NCI-H226 (cell line): ENCODE measurements at regions not wholly inside any gene's neighbourhood (a gene's known extent, or its start where the extent isn't known, plus 50 kb on each side); places are given as distances from the start of the nearest gene placed in this dataset.

Experiments used
- DNase-seq: peaks from one replicate; pipeline ENCODE4 v3.0.0-alpha.2; 2015

DNA sequence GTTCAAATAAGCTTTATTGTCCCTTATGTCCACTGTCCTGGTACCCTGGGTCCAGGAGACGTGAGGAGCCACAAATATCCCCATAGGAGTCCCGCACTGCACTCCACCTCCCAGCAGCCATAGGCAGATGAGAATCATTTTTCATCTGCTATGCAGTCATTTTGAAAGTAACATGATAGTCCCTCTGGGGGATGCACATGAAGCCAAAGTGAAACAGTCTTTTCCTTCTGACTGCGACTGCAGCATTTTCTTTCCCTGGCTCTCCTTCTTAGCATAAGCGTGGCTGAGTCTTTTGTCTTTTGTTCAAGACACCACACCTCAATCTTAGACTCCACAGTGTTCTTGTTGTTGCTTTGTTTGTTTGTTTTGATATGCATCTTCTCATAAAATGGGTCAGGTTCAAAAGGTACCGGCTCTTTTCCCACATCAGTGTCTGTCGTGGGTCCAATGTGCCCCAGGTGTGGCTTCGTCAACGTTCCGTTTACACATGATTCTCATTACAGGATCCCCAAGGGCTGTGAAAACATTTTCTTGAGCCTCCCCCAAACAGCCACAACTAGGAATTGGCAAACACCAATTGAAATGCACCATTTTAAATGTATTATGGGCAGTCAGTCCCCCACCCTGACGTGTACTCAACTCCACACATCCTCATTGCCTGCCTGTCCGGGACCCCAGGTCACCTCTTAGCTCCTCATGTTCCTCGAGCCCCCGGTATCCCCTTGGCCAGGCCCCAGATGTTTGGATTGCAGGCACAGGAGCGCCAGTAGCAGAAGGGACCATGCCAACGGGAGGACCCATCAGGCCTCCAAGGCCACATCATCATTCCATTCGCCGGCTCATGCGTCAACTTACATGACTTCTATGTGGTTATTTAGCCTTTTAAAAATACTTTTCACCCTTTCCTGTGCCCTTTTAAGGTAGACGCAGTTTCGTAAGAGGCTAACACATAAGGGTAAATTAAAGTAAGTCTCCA lies 237.8 kb upstream of the DAPK1 start:
- no peak for DNase-seq

DNA sequence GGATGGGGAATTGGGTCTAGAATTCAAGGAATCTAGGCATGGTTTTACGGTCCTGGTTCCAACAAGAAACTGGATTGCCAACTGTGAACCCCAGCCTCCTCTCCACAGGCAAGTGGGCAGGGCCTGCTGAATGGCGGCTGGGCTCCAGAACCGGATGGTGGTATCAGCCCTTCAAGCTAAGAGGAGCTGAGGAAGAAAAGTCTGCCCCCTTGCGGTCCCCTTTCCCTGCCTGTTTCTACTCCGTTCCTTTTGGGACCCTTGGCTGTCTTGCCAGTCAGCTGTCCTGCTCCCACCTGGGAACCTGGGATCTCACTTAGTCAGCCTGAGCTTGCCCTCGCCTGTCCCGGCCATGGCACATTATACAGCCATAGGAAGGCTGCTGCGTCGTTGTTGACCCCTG lies 234.4 kb upstream of the DAPK1 start:
- DNase-seq, result no peak

DNA sequence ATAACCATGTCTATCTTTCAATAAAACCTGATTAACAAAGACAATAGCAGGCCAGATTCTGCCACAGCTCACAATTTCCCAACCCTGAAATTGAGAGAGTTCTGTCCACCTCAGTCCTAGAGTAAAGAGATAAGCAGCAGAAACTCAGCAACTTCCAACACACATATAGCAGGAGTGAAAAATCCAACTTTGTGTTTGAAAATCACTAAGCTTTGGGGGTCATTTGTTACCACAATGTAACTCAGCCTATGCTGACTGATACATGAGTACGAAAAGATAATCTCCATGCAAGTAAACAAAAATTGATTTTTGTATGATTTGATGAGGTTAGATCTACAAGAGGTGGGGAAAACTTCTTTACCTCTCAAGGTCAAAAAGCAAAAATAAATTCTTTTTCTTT lies 231.0 kb upstream of the DAPK1 start:
- DNase-seq, result no peak

DNA sequence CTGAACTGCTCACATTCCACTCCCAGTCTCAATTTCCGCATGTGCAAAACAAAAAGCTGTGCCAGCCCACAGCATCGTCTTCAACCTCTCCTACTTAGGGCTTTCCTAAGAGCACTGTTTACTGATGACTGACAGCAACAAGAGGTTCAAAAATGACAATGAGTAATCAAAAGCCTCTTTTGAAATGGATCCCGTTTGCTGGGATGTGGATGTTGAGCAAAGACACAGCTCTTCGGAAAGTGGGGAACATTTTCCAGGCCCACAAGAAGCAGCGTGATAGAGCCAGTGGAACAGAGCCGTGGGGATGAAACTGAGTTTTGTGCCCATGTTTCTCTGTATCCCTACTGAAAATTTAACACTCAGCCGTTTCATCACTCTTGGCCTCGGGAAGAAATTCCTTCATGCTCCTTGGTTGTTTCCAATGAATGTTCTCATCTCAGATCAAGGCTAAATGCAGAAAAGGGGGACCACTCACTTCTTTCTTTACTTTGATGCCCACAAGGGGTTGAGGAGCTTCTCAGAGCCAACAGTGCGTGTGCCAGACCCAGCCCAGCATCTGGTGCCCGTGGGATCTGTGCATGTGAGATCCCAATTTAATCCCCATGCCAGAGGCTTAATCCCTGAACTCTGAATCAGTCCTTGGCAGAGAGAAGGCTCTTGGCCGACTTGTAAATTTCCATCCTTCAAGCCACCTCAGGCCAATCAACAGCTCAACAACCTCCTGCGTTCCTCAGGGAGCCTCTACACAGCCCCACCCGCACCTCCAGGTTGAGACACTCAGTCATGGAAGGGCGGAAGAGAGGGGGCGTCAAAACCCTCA lies 230.2 kb upstream of the DAPK1 start:
- DNase-seq, result no peak

DNA sequence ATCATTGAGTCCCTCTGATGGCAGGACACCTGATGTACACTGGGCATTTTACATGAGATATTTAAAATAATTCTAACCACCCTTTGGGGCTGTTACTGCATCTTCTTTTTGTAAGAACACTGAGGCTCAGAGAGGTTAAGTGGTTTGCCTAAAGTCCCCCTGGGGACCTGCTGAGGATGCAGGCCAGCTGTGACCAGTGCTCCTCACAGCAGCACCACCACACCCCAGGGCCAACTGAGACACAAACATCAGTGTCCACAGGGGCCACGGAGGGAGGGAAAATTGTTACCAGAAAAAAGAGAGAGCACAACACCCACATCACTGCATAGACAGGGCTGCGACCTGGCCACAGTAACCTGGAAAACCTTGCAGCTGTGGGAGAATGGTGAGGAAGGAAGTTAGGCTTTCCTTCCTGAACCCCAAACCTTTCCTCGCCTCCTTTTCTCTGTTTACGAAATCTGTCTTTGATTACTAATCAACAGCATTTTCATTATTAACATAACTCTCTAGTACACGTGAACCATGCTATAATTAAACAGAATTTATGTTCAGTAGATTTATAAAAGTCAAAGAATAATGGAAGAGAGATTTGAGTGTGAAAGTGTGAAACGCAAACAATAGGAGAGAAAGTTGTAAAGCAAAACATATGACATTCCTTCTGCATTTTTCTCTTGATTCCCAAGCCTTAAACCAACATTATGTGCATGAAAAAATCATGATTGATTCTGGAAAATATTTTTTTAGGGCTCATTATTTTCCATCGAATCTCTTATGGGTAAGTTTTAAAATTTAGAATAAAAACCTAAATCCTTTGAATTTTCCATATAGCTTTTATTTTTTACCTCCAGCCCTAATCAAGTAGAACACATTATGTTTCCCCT lies 228.1 kb upstream of the DAPK1 start:
- no peak for DNase-seq

DNA sequence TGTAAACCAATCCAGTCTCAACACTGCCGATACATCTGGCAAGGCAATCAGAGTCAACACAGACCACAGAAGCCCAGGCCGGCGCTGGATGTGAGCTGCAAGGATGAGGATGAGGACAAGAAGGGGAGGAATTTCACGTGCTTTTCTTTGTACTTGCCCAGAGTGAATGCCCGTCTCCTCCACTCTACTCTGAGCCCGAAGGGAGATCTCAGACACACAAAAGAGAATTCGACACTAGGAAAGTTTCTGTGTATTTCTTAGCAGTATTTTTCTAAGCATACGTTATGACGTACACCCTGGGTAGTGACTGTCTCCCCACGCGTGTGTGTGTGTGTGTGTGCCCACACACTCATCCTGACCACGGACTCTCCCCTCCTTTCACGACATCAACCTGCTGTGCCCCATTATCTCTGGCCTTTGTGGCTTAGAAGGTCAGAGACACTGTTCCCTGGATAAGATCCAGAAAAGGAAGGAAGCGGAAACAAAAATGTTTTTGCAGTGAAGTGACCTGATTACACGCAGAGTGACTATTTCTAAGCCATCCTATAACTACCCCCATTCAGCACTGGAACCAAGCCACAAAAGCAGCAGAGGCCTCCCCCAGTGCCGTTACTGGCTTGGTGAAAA lies 227.3 kb upstream of the DAPK1 start:
- DNase-seq, result no peak

DNA sequence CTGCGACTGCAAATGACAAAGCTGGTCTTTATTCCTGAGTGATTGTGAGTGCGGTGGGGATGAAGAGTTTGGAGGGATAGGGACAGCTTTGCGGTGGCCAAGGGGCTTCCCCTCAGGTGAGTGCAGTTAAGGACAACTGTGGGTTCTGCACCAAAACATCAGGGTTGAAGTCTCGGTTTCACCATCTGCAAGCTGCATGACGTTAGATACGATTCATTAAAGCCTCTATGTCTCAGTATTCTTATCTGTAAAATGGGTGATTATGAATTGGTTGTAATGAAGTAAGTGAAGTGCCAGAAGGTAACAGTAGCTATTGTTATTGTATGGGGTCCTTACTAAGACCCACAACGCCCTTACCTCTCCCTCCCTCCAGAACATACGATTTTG lies 226.8 kb upstream of the DAPK1 start:
- DNase-seq, result no peak

DNA sequence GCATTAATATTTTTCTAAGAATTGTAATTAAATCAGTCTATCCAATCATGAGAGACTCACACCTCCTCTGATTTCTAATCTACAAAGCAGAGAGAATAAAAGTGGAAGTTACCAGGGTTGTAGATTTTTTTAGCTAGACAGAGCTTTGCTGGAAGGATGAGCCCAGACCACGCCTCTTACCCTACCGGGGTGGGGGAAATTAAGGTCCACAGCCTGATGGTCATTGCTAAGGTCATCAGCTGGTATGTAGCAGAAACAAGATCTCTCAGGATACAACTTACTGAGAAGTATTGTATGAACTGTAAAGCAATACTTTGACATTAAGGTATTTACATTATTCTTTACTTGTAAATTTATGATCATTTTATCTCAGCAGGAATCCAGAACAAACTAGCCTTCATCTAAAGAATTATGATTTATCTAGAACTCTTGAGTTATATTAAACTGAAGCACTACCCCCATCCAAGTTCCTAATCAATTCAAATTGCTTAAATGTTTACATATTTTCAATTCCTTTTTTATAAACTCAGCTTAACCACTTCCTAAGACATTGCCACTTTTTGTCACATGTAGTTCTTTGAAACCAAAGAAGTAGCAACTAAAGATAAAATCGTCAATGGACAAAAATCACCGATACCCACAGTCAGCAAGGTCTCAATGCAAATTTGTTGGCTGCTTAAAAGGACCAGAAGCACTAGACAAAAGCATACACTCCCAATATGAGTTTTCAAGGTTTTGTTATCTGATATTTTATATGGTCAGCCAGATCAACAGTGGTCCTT lies 225.8 kb upstream of the DAPK1 start:
- DNase-seq, result no peak

DNA sequence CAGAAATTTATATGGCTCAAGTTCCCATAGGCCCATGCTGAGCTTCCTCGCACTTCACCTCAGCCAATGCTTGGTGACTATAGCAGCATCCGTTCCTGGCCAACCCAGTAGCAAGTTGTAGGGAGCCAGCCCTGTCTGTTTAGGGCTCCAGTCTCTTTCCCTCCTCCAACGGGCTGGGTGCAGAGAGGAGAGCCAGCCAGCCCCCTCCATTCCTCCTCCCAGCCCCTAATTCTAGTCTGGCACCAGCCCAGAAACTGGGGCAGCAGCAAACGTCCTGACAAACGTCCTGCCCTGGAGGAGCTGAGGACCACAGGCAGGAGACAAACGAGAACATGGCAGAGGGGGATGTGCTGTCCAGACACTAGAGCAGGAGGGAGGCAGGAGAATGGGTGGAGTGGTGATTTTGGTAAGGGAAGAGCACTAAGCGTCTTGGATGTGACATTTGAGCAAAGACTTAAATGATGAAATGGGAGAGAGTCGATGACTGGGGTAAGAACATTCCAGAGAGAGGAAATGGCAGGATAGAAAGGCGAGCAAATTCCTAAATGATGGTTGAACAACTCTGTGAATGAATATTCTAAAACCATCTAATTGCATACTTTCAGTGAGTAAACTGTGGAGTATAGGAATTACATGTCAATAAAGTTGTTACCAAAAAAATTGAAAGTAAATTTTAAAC lies 222.5 kb upstream of the DAPK1 start:
- no peak for DNase-seq

DNA sequence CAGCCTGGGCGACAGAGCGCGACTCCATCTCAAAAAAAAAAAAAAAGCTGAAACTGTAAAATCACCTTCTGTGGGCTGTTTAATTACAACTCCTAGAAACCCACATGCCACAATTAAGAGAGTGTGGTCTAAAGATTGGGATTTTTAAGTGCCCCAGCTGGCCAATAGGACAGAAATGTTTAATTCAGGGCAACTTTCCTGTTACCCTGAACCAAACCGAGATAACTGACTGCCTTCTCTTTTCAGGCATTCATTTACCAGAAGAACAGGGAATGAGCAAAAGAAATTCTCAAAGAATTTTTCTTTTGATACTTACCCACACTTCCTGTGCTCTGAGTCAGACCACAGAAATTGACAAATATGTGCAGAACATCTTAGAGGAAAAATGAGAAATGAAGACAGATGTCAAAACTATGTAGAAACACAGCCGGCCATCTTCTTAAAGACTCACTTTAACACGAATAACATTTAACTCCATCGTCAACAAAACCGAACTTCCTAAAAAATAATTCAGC lies 221.3 kb upstream of the DAPK1 start:
- DNase-seq, result peak; percentile 82

DNA sequence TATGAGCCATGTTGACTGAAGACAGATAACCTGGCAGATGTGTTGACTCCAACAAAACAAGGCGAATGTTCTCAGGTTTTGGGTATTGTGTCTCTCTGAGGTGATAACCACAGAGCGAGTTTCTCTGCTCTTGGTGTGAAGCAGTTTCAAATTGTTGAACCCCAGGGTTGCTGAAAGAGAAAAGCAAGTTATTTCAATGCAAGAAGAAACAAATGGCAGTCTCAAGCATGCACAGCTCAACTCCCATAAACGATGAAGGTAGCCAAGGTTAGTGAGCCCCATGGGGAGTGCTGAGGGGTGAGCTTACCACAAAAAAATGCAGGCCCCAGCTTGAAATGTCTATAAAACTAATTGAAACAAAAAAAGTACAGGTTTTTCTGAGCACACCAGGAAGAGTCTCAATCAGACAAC lies 220.8 kb upstream of the DAPK1 start:
- peak; percentile 52 for DNase-seq

DNA sequence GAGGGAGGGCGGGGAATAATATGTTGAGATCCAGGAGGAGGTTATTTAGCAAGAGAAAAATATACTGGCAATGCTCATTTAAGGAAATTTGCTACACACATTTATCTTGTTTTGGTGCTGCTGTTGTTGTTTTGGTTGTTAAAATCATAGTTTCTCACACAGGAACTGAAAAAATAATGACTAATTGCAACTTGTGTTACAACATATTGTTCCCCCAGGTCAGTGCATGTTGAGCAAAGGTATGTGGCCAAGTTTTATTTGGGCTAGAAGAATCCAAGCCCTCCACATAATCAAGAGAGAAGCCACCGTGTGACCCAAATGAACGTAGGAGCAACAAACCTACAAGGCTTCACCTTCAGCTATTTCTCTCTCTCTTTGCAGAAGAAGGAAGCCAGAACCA lies 220.3 kb upstream of the DAPK1 start:
- DNase-seq, result no peak

DNA sequence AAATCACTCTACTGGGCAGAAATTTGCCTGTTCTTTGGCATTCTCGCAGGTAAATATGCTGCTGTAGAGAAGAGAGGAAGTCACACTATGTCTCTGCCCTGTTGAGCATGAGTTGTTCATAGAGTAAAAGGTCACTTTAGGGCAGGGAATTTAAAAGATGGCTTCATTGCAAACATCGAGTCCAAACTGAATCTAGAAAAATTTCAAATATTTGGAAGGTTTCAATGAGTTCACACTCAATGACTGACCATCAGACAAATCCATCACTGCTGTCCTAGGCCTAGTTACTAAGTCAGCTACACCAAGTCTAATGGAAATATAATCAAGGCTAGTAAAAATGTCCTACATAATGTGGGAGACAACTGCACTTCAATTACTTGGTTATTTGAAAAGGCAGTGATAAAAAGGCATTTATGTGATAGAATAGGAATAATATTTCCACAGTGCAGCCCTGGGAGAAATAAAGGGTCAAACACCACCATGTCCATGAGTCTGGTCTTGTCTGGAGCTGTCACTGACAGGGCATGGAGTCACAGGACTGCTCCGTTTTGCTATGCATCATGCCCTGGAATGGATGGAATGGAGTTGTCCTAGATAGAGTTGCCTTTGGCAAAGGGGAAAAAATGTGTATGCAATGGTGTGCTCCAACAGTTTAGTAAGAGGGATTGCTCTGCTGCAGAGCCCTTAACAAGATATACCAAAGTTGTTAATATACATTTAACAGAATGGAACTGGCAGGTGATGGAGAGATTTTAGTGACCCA lies 218.5 kb upstream of the DAPK1 start:
- no peak for DNase-seq

DNA sequence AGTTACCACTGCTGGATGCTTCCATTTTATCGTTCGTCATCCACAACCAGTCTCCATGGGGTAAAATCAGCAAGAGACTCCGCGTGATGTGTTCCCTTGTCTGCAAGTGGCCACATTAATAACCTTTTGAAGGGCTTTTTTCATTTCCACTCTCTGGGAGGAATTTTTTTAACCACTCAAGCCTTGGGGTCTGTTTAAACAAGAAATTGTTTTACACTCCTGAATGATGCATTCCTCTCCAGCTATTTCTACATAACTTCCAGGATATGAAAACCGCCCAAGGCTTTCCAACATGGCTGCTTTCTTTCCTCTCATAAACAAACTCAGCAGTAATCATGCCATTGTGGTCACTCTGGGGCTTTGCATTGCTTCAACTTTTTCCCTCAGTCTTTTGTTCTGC lies 217.2 kb upstream of the DAPK1 start:
- DNase-seq, result peak; percentile 33

DNA sequence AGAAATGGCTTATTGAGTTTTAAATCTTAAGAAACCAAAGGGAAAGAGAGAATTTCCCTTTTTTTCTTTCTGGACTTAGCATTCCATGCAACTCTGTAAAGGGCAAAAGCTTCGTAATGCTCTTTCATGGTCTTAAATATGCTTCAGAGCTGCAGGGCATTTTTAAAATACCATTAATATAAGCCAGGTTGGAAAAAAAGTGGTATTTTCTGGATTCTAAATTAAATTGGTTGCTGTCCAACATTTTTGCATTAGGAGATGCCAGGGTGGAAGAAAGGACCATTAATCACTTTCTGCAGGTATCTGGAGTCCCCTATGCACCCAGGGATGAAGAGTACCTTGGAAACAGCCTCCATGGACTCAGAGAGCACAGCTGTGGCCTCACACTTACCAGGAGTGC lies 215.1 kb upstream of the DAPK1 start:
- DNase-seq, result no peak

DNA sequence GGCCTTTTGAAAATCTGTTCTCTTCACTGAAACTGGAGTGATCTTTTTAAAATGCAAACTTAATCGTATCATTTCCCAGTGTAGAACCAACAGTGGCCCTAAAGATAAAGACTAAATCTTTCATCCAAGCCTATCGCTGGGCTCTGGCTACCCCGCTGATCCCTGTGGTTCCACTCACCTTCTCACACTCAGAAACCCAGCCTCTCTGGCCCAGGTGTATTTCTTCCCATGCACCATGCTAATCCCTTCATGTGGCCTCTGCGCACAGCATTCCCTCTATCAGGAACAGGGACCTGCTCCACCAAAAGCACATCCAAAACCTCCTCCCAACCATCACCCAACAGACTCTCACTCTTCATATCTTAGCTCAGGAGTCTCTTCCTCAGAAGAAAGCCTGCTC lies 214.1 kb upstream of the DAPK1 start:
- no peak for DNase-seq

DNA sequence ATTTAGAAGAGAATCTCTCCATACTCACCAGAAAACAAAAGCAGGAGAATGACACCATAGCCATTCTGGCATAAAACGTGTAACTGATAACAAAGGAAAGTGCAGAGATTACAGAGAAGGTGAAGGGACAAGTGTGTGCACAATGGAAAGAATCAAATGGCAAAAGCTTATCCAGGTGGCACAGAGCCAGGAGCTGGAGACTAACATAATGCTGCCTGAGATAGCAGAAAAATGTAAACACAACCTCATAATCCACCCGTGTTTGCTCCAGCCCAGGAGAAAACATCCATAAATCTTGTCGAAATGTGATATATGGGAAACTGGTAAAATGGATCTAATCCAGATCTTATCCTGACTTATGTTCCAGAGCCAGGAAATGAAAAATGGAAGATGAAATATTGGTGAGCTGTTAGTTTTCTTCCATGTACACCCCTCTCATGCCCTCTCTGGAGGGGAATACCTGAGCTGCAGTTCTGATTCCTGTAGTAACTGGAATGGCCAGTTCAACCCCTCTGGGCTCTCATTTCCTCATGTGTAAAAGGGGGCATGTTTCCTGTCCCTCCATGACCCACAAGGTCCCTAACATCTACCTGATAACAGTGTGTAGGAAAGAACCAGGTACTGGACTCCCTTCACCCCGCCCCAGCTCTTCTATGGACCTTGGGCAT lies 212.3 kb upstream of the DAPK1 start:
- DNase-seq, result peak; percentile 59

DNA sequence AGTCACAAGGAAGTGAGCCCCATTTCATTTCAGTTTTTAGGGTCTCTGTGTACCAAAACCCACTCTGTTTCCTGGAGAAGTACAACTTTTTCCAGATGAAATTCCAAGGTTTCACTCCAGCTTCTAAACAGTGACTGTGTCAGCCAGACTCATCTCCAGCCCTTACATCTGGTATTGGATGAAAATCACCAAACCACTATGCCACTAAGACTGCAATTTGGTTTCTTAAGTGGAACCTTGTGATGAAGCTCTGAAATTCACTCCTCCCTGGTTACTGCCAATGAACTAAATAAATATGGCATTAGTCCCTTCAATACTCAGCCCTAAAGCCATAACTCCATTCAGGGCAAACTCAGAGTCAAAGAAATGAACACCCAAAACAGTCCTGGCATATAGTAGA lies 211.2 kb upstream of the DAPK1 start:
- no peak for DNase-seq

DNA sequence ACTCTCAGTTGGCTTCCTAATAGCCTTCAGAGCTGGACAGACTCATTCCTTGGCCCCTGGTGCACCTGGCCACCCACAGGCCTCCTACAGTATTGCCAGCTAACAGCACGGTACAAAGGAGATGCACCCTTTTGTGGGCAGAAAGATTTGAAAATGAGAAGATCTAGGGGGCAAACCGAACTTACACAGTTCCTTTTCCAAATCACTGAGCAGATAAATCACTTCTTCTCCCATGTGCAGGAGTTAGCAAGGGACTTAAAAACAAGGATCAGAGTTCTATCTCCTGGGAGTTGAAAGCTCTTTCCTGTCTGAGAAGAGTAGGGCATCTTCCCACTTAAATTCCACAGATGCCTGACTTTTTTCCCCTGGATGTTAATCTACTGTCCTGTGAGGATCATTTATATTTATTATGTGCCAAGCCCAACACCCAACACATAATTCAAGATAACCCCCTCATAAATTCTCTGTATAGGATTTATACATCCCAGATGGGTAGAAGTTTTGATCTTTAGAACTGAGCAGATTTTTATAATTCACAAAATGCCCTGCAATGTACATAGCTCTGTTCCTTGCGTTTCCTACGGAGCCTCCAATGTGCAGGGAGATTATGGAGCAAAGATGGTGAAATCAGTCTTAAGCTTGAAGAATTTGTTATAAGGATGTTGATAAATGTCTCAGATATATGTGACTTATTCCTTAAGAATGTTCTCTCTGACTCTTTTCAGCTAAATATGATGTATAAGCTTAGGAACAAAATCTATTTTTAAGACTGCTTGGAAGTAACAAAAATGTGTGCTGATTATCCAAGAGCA lies 207.2 kb upstream of the DAPK1 start:
- peak; percentile 85 for DNase-seq
